Skeletal muscle satellite cell (primary cell): ENCODE measurements at regions not wholly inside any gene's neighbourhood (a gene's known extent, or its start where the extent isn't known, plus 50 kb on each side); places are given as distances from the start of the nearest gene placed in this dataset.
A peak's percentile ranks its signal among the peaks of the same experiment; 100 is the strongest.

ENCODE experiments used
- H3K27me3 ChIP-seq: 2 replicates; pipeline ENCODE4 v1.7.0; 2013; ENCODE audit warnings: low read length; ENCODE audit not compliant: control insufficient read depth, insufficient read depth
- H3K36me3 ChIP-seq: 2 replicates; pipeline ENCODE4 v1.7.0; 2013; ENCODE audit warnings: mild to moderate bottlenecking, control low read depth, low read length; ENCODE audit not compliant: insufficient read depth
- H3K4me1 ChIP-seq: 2 replicates; pipeline ENCODE4 v1.7.0; 2013; ENCODE audit warnings: low read length; ENCODE audit not compliant: control insufficient read depth, insufficient read depth
- H3K4me2 ChIP-seq: 2 replicates; pipeline ENCODE4 v1.7.0; 2013; ENCODE audit warnings: mild to moderate bottlenecking, low read length
- H3K4me3 ChIP-seq: 2 replicates; pipeline ENCODE4 v1.7.0; 2013; ENCODE audit warnings: low read length
- H3K9ac ChIP-seq: 2 replicates; pipeline ENCODE4 v1.7.0; 2013; ENCODE audit warnings: mild to moderate bottlenecking, low read depth, low read length, moderate library complexity
- H3K9me3 ChIP-seq: replicated peaks from 2 replicates; pipeline ENCODE4 v1.7.0; 2013; ENCODE audit warnings: mild to moderate bottlenecking, control low read depth, low read length

DNA sequence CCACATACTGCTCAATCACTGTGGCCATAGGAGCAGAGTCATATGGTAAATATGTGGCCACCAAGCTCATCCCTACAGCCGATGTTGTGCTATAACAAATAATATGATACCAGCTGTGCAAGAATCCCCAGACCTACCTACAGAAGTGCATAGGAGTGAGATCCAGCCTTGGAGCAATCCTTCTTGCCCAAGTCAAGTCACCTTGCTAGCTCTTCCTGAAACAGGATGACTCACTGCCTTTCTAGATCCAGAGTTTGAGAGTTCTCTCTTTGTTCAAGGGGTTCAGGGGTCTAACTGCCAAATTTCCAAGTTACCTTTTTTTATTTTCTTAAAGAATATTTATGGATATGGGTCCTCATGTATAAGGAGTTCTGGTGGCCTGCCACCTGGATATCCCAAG is 195.7 kb upstream of the MAN1A1 start:
- no peak overlapping the region for H3K4me2 ChIP-seq
- H3K36me3 ChIP-seq, result no peaks in the 10 kb centered on the region
- H3K27me3 ChIP-seq, result no peaks in the 10 kb centered on the region
- no peak overlapping the region for H3K9ac ChIP-seq
- peaks cover 17% of the 10 kb centered on the region for H3K4me1 ChIP-seq
- H3K9me3 ChIP-seq, result no peaks in the 10 kb centered on the region
- no peak overlapping the region for H3K4me3 ChIP-seq

DNA sequence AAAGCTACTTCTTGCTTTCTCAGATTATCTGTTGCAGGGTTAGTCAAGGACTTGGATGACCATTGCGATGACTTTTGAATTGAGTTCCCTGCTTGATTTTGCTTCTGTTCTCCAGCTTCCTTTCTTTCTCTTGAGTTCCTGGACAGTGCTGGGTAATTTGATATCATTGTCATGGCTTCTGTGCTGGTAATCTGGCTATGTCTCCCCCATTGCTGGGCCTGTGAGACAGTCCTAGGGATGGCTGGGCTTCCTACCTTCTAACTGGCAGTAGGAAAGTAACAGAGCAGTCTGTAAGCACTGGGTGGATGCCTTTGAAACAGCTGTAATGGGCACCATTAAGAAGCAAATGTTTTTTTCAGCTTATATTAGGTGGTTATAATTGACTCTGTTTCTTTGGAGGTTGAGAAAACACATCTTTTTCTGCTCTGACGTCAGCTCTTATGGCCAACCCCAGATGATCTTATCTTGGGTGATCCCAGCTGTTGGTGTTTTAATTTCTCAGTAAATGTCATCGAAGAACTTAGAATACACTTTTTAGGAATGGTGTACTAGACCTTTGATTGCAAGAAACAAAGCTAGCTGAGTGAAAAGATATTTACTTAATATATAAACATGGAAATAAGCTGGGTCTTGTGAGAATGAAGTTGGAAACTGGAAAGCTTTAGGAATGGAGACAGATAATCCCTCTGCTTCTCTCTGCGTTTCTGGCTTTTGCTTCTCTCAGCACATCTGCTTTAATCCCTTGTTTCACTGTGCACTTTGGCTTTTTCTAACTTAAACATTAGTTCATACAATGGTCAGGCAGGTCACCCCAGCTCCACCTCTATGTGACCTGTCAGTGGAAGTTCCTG is 195.0 kb upstream of the MAN1A1 start:
- Histone ChIP-seq H3K4me3 (no peak overlapping the region), H3K27me3 (no peaks in the 10 kb centered on the region), H3K9me3 (no peaks in the 10 kb centered on the region), H3K36me3 (no peaks in the 10 kb centered on the region), H3K4me2 (no peak overlapping the region), H3K4me1 (peaks cover 17% of the 10 kb centered on the region), H3K9ac (no peak overlapping the region)

DNA sequence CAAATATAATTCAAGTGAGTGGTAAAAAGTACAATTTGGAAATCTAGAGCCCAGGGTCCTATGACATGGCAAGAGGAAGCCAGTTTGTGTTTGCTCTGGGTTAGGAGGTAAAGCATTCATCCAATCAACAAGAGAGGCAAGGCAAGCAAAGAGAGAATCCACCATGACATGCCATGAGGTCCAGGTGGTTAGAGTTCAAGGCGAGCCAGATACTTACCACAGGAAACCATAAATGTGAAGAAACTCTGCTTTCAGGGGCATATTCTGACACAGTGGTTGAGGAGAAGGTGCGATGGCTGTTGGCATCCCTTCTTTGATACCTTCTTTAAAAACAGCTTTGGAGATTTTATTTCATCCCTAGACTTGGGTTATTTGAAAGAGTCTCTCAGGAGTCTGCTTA is 193.8 kb upstream of the MAN1A1 start:
- H3K36me3 ChIP-seq, result no peaks in the 10 kb centered on the region
- no peak overlapping the region for H3K4me3 ChIP-seq
- H3K4me2 ChIP-seq, result no peak overlapping the region
- H3K27me3 ChIP-seq, result no peaks in the 10 kb centered on the region
- H3K9ac ChIP-seq, result no peak overlapping the region
- H3K9me3 ChIP-seq, result no peaks in the 10 kb centered on the region
- H3K4me1 ChIP-seq, result peaks cover 17% of the 10 kb centered on the region

DNA sequence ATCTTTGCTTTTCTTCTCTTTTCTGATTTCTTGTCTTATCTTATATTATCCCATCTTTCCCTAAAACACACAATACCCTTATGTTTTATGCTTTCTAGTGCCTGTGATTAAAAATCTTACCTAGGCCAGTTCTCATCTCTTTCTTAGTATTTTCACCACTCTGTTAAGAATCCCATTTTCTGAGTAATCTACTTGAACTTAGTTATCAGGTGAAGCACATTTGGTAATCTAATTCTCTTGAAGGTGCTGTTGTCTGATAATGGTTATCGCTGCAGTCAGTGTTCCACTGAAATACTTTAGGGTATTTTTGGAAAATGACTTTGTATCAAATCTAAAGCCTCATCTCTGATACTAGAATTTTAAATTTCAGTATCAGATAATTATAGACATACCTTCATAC is 192.5 kb upstream of the MAN1A1 start:
- Histone ChIP-seq H3K4me2 (peak overlapping the region; percentile 64), H3K4me3 (no peak overlapping the region), H3K36me3 (no peaks in the 10 kb centered on the region), H3K4me1 (peaks cover 17% of the 10 kb centered on the region), H3K27me3 (no peaks in the 10 kb centered on the region), H3K9me3 (no peaks in the 10 kb centered on the region), H3K9ac (peak overlapping the region; percentile 25)

DNA sequence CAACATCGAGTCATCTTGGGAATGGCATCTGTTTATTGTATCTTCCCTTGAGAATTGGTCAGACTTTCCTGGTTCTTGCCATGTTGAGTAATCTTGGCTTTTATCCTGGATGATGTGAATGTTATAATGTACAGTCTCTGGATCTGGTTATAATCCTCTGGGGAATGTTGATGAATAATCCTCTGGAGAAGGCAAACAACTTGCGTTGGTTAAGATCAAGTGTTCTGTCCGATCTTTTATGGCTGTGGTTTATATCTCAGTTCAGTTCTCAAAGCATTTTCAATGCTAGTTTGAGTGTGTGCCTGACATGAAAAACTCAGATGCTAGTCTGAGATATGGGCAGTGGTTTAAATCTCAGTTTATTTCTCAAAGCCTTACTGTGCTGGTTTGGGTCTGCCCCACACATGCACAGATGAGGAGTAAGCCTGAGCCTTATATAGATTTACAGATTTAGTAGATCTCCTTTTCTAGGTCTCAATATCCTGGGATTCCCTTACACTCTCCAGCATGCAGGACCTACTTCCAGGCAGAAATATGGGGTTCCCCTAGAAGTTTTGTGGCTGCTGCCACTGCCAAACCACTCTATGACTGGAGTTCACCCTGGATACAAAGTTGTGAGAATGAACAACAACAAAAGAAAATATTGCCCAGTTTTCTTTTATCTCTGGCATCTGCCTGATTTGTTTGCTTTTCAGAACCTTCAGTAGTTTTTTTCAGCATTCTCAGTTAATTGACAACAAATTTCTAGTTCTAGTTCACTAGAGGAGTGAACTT is 191.8 kb upstream of the MAN1A1 start:
- no peaks in the 10 kb centered on the region for H3K9me3 ChIP-seq
- peak overlapping the region; percentile 25 for H3K9ac ChIP-seq
- no peaks in the 10 kb centered on the region for H3K36me3 ChIP-seq
- H3K27me3 ChIP-seq, result no peaks in the 10 kb centered on the region
- peak overlapping the region; percentile 64 for H3K4me2 ChIP-seq
- H3K4me1 ChIP-seq, result peaks cover 17% of the 10 kb centered on the region
- peak overlapping the region; percentile 10 for H3K4me3 ChIP-seq

DNA sequence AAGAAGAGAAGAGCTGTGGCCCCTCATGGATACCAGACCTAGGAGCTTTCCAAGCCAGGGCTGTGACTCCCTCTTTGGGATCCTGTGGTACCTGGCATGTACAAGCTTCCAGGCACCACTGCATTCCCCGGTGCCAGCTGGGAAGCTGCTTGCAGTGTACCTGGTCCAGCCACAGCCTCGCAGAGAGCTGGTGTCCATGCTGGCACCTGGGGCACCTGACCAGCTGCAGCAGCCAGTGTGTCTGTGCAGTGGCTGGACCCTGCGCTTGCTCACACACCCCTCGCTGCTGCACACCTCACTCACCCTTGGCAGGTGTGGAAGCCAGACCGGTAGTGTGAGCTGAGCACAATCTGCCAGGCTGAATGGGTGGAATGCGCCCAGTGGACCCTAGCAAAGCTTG is 190.9 kb upstream of the MAN1A1 start:
- Histone ChIP-seq H3K4me2 (peak overlapping the region; percentile 33), H3K36me3 (no peaks in the 10 kb centered on the region), H3K4me1 (peaks cover 17% of the 10 kb centered on the region), H3K9ac (peak overlapping the region; percentile 5), H3K4me3 (peak overlapping the region; percentile 20), H3K9me3 (no peaks in the 10 kb centered on the region), H3K27me3 (no peaks in the 10 kb centered on the region)

DNA sequence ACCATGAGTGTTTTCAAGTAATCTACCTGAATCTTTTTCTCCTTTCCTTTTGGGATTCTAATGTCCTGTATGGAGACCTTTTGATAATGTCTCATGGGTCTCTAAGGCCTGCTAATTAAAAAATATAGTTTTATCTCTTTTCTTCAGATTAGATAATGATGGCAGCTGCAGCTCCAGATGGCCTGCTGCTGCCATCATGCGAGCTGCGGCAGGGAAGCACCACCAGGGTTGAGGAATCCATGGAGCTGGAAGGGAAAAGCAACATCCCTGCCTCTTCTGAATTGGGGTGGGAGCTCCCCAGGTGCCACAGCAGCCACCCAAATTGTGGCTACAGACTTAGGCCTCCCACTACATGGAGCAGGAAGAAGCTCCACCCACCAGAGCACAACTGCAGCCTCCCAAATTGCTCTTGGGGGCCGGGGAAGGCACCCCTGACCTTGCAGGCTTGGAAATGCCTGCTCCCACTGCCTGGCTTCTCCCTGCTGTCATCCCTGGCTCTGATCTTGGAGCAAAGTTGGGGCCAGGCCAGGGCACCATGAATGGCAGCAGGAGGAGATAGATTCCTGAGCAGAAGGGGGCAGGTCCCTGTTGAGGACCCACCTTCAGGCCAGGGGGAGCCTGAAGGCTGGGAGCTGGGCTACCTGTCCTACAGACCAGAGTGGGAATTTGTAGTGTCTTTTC is 189.6 kb upstream of the MAN1A1 start:
- Histone ChIP-seq H3K36me3 (no peaks in the 10 kb centered on the region), H3K27me3 (no peaks in the 10 kb centered on the region), H3K4me1 (peaks cover 17% of the 10 kb centered on the region), H3K9me3 (no peaks in the 10 kb centered on the region), H3K4me3 (no peak overlapping the region), H3K9ac (no peak overlapping the region), H3K4me2 (no peak overlapping the region)

DNA sequence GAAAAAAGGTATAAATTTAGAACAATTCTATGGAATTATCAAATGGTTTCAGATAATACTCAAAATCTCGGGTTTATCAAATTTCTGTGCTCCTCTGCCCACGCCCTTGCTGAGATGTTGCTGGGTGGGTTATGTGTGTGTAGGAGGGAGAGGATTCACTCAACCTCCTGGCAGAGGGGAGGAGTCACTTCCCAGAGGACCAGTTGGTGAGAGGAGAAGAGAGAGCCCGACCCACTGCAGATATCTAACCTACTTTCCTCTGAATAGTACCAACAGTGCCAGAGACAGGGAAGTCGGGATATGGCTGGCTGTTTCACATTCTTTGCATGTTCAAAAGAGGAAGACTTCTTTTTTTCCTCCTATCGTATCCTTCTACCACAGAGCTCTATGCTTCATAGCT is 187.1 kb upstream of the MAN1A1 start:
- Histone ChIP-seq H3K4me1 (peaks cover 21% of the 10 kb centered on the region), H3K4me2 (no peak overlapping the region), H3K9me3 (no peaks in the 10 kb centered on the region), H3K4me3 (no peak overlapping the region), H3K36me3 (no peaks in the 10 kb centered on the region), H3K9ac (no peak overlapping the region), H3K27me3 (no peaks in the 10 kb centered on the region)

DNA sequence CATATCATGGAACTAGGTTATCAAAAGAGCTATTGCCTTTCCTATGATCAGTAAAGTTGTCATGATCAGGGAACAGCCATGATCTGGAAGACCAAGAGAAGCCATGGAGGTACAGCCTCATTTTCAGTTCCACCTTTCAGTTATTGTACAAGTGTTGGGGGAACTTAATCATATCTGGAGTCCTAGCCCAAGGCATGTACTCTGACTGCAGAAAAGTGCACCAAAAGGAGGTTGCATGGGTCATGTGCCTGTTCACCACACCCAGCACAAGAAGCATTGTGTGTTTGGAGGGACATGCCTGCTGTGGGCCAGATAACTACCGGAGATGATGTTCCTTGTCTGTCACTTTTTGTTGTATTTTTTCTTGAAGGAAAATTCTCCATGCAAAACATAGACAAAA is 185.8 kb upstream of the MAN1A1 start:
- peaks cover 11% of the 10 kb centered on the region for H3K4me1 ChIP-seq
- H3K36me3 ChIP-seq, result no peaks in the 10 kb centered on the region

DNA sequence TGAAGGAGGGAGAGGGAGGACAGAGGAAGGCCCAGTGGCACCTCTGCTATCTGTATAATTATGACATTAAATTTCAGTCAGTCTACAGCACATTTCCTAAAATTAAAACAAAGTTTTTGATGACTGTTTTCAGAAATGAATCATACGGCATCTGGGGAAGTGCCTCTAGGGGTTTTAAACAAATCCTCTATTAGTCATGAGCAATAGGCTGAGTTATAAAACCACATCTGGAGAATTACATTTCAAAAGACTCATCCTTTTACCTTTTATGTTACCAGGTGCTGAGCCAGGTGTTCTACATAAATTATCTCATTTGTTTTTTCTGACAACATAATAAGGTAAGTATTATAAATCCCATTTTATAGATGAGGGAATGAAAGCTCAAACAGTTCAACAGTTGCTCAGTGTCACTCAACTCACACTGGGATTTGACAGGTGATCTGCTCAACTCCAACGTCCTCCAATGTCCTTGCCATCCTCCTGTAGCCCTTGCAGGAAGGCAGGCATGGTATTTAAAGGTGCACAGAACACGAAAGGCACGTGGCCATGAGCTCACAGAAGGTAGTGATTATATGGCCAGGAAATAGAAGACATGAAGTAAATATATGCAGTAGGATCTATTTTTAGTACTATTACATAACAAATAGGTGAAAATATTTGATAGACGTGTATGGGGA is 184.2 kb upstream of the MAN1A1 start:
- Histone ChIP-seq H3K36me3 (no peaks in the 10 kb centered on the region), H3K9me3 (no peaks in the 10 kb centered on the region), H3K9ac (no peak overlapping the region), H3K4me1 (peaks cover 10% of the 10 kb centered on the region), H3K4me3 (no peak overlapping the region), H3K4me2 (no peak overlapping the region), H3K27me3 (no peaks in the 10 kb centered on the region)

More for the DNA sequence above, 185.8 kb upstream of the MAN1A1 start:
- Histone ChIP-seq H3K9ac (no peak overlapping the region), H3K4me3 (no peak overlapping the region), H3K27me3 (no peaks in the 10 kb centered on the region), H3K4me2 (no peak overlapping the region), H3K9me3 (no peaks in the 10 kb centered on the region)

DNA sequence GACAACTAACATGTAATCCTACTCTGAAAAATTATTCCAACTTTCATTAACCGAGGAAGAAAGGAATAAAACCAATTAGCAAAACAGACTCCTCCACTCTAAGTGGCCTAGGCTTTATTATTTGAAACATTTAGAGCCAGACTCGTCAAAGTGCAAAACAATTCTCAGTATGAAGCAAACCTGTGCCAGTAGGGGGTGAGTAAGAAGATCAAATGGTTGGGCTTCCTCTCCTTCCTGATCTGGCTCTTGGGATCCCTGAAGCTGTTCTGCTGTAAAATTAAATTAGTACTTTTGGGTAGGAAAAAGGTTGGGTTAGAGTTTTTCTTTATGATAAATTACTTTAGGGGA is 177.6 kb upstream of the MAN1A1 start:
- Histone ChIP-seq H3K36me3 (no peaks in the 10 kb centered on the region), H3K4me3 (no peak overlapping the region), H3K9ac (no peak overlapping the region), H3K4me2 (no peak overlapping the region), H3K27me3 (no peaks in the 10 kb centered on the region), H3K9me3 (no peaks in the 10 kb centered on the region), H3K4me1 (no peaks in the 10 kb centered on the region)
